Adipocyte (in vitro differentiated cells): ENCODE measurements at regions not wholly inside any gene's neighbourhood (a gene's known extent, or its start where the extent isn't known, plus 50 kb on each side); places are given as distances from the start of the nearest gene placed in this dataset.
"Not testable (repeated sequence)": the region's sequence is repeated elsewhere in the genome, so short reads cannot be mapped to it uniquely, and the experiment has no call there.

Source experiments
- DNase-seq: peaks from one replicate; pipeline ENCODE4 v3.0.0-alpha.2; 2015; ENCODE audit warnings: low read depth
- H3K27me3 ChIP-seq: replicated peaks from 2 replicates; pipeline ENCODE4 v1.7.0; 2013; ENCODE audit warnings: mild to moderate bottlenecking, low read length, moderate library complexity; ENCODE audit not compliant: control insufficient read depth, insufficient read depth
- H3K36me3 ChIP-seq: 2 replicates; pipeline ENCODE4 v1.7.0; 2013; ENCODE audit warnings: low read length, mild to moderate bottlenecking, moderate library complexity; ENCODE audit not compliant: control insufficient read depth, insufficient read depth, severe bottlenecking
- H3K4me1 ChIP-seq: 2 replicates; pipeline ENCODE4 v1.7.0; 2013; ENCODE audit warnings: mild to moderate bottlenecking, low read length, moderate library complexity; ENCODE audit not compliant: control insufficient read depth, insufficient read depth
- H3K4me3 ChIP-seq: 2 replicates; pipeline ENCODE4 v1.7.0; 2013; ENCODE audit warnings: mild to moderate bottlenecking, low read length, moderate library complexity
- H3K9ac ChIP-seq: 2 replicates; pipeline ENCODE4 v1.7.0; 2013; ENCODE audit warnings: mild to moderate bottlenecking, low read length, moderate library complexity
- H3K9me3 ChIP-seq: 2 replicates; pipeline ENCODE4 v1.7.0; 2013; ENCODE audit warnings: mild to moderate bottlenecking, low read length, moderate library complexity; ENCODE audit not compliant: control insufficient read depth

DNA sequence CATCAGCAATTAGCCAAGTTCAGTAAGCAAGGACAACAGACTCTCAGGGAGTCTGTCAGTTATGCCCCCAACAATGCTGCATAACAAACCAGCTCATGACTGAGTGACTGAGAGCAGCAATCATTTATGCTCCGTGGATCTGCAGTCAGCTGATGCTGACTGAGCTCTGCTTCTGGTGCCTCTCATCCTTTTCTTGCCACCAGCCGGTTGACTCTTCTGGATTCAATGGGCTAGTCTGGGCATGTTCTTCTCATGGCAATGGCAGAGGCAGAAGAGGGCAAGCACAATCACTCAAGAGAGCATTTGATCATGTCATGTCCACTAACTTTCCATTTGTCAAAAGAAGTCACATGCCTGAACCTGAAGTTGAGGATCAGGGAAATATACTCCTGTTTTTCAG is 157.0 kb upstream of the NTRK2 start:
- DNase-seq: no peak
- Histone ChIP-seq H3K4me1 (no peaks in the 10 kb centered on the region), H3K9ac (no peak overlapping the region), H3K36me3 (no peaks in the 10 kb centered on the region), H3K27me3 (no peaks in the 10 kb centered on the region), H3K4me3 (no peak overlapping the region), H3K9me3 (peaks cover 11% of the 10 kb centered on the region)

DNA sequence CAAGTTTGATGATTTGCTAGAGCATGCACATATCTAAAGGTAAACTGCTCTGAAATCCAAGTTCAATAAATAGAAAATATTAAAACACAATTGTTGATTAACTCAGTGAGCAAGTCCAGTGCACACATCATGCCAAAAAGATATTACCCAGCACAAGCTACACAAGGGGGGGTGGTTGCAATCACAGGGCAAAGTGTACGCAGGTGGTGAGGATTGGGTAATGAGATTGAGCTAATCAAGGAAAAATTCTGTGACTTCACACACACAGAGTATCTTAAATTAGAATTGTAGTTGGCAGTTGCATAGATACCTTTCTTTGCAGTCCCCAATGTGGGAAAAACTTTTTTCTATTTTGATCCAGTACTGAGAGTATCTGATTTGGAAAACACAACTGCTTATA is 156.1 kb upstream of the NTRK2 start:
- Histone ChIP-seq H3K27me3 (no peaks in the 10 kb centered on the region), H3K36me3 (no peaks in the 10 kb centered on the region), H3K4me1 (no peaks in the 10 kb centered on the region), H3K9ac (no peak overlapping the region), H3K9me3 (peaks cover 7% of the 10 kb centered on the region), H3K4me3 (no peak overlapping the region)
- DNase-seq: no peak

DNA sequence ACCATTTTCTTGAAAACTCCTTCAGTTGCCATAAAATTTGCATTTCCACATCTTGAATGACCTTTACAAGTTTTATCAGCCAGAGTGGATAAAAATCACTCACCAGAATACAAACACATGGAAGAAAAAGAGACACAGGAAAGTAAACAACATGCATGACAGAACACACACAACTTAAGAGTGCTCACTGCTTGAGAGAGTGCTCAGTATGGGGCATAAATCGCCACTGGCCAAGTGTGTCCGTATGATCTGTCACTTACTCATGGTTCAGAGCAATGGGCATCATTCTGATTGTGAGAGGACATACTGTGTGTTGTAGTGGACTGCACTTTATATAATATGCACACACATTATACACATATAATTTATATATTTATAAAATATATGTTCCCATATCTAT is 155.6 kb upstream of the NTRK2 start:
- Histone ChIP-seq H3K36me3 (no peaks in the 10 kb centered on the region), H3K27me3 (no peaks in the 10 kb centered on the region), H3K9ac (no peak overlapping the region), H3K9me3 (peaks cover 7% of the 10 kb centered on the region), H3K4me1 (no peaks in the 10 kb centered on the region), H3K4me3 (no peak overlapping the region)
- DNase-seq: no peak

DNA sequence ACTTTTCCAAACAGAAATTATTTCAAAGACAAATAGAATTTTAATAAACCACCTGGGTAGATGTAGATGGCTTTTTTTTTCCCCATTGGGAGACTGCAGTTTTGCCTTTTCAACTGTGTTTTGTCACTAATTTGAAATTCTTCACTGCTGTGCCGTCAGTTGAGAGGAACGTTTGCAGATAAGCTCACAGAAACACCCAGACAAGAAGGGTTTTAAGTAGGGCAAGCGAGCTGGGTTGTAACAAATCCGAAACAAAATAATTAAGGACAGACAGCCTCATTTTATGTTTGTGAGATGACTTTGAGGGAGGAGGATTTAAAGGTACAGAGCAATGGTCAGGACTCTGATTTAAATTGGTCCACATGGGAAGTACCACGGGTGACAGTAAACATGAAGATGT is 155.1 kb upstream of the NTRK2 start:
- Histone ChIP-seq H3K4me3 (no peak overlapping the region), H3K9ac (no peak overlapping the region), H3K4me1 (no peaks in the 10 kb centered on the region), H3K36me3 (no peaks in the 10 kb centered on the region), H3K9me3 (peaks cover 7% of the 10 kb centered on the region), H3K27me3 (no peaks in the 10 kb centered on the region)
- no peak for DNase-seq

DNA sequence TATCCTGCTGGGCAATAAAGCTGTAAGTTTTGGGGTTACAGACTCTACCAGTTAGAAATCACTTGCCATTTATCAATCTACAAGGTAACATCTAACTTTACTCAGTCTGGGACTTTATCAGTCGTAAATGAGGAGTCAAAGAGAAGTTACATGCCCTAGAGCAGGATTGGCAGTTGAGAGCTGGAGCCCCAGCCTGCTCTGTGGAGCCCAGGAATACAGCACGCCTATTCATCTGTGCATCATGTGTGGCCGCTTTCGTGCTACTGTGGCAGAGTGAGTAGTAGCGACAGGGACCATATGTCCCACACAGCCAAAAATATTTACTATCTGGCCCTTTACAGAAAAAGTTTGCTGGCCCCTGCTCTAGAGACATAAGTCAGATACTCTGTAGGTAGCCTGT is 152.5 kb upstream of the NTRK2 start:
- Histone ChIP-seq H3K4me3 (no peak overlapping the region), H3K36me3 (no peaks in the 10 kb centered on the region), H3K9me3 (peaks cover 6% of the 10 kb centered on the region), H3K4me1 (no peaks in the 10 kb centered on the region), H3K27me3 (no peaks in the 10 kb centered on the region), H3K9ac (no peak overlapping the region)
- no peak for DNase-seq

DNA sequence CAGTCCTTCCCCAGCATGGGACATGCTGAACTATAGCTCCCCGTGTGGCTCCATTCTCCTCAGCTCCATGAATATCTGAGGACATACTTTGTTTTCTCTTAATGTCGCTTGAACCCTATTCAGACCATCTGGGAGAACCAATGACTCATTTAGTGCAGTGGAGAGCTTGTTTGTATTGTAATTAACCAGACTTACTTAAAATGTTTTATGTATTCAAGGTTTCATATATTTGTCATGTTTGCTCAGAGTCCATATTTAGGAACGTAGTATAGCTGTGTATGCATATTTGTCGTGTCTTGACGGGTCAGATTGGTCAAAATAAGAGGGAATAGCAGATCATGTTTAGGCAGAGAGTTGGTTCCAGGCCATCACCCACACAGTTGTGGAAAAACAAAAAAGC is 150.1 kb upstream of the NTRK2 start:
- no peak for DNase-seq
- H3K9me3 ChIP-seq: peaks cover 4% of the 10 kb centered on the region
- no peak overlapping the region for H3K9ac ChIP-seq
- no peak overlapping the region for H3K4me3 ChIP-seq
- no peaks in the 10 kb centered on the region for H3K36me3 ChIP-seq
- H3K4me1 ChIP-seq: no peaks in the 10 kb centered on the region
- H3K27me3 ChIP-seq: no peaks in the 10 kb centered on the region

DNA sequence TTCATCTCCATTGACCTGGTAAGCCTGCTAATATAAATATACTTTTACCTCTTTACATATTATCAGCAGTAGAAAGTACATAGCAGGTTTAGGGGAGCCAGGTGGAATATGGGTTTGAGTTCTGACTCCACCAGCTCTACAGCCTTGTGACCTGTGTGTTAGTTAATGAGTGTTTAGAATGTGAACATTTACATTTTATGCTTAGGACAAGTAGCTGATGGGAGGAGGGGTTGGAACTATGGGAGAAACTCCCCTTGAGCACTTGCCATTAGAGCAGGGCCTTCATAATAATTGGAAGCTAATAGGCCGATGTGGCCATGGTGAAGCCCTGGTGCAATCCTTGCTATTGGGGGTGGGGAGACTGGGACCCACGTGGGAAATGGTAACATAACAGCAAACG is 148.3 kb upstream of the NTRK2 start:
- peaks cover 8% of the 10 kb centered on the region for H3K9me3 ChIP-seq
- no peak overlapping the region for H3K9ac ChIP-seq
- H3K4me3 ChIP-seq: no peak overlapping the region
- no peaks in the 10 kb centered on the region for H3K4me1 ChIP-seq
- H3K27me3 ChIP-seq: no peaks in the 10 kb centered on the region
- DNase-seq: no peak
- no peaks in the 10 kb centered on the region for H3K36me3 ChIP-seq

DNA sequence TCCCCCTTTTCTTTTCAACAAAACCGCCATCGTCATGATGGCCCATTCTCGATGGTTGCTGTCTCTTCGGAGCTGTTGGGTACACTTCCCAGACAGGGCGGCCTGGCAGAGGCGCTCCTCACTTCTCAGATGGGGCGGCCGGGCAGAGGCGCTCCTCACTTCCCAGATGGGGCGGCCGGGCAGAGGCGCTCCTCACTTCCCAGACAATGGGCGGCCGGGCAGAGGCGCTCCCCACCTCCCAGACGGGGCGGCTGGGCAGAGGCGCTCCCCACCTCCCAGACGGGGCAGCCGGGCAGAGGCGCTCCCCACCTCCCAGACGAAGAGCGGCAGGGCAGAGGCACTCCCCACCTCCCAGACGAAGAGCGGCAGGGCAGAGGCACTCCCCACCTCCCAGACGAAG is 143.3 kb upstream of the NTRK2 start:
- not testable (repeated sequence) for H3K9me3 ChIP-seq, DNase-seq, H3K9ac ChIP-seq, H3K27me3 ChIP-seq, H3K4me3 ChIP-seq, H3K36me3 ChIP-seq, H3K4me1 ChIP-seq

DNA sequence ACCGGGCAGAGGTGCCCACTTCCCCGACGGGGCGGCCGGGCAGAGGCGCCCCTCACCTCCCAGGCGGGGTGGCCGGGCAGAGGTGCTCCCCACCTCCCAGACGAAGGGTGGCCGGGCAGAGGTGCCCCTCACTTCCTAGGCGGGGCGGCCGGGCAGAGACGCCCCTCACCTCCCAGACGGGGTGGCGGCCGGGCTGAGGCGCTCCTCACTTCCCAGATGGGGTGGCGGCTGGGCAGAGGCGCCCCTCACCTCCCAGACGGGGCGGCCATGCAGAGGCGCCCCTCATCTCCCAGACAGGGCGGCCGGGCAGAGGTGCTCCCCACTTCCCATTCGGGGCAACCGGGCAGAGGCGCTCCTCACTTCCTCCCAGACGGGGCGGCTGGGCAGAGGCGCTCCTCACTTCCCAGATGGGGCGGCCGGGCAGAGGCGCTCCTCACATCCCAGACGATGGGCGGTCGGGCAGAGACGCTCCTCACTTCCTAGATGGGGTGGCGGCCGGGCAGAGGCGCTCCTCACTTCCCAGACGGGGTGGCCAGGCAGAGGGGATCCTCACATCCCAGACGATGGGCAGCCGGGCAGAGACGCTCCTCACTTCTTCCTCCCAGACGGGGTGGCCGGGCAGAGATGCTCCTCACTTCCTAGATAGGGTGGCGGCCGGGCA is 142.3 kb upstream of the NTRK2 start:
- not testable (repeated sequence) for H3K9ac ChIP-seq, H3K4me1 ChIP-seq, H3K27me3 ChIP-seq, H3K36me3 ChIP-seq, DNase-seq, H3K9me3 ChIP-seq, H3K4me3 ChIP-seq

DNA sequence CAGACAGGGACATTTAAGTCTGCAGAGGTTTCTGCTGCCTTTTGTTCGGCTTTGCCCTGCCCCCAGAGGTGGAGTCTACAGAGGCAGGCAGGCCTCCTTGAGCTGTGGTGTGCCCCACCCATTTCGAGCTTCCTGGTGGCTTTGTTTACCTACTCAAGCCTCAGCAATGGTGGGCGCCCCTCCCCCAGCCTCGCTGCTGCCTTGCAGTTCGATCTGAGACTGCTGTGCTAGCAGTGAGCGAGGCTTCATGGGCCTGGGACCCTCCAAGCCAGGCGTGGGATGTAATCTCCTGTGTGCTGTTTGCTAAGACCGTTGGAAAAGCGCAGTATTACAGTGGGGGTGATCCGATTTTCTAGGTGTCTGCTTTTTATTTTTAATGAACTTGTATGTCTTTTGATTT is 133.6 kb upstream of the NTRK2 start:
- H3K4me1 ChIP-seq, H3K4me3 ChIP-seq, H3K36me3 ChIP-seq, H3K27me3 ChIP-seq, H3K9ac ChIP-seq, H3K9me3 ChIP-seq, DNase-seq: not testable (repeated sequence)

DNA sequence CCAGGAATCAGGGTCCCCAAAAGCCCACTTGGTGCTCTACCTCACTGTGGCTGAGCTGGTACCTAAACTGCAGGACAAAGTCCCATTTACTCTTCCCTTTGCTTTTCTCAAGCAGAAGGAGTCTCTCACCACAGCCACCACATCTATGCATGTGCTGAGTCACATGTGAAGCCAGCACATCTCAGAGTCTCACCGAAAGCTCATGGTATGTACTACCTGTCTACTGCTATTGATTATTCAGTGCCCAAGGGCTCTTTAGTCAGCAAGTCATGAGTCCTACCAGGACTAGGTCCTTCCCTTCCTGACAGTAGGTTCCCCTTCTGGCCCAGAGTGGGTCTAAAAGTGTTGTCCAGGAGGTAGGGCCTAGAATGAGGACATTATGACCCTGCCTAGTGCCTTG is 130.7 kb upstream of the NTRK2 start:
- peaks cover 7% of the 10 kb centered on the region for H3K9me3 ChIP-seq
- no peak overlapping the region for H3K4me3 ChIP-seq
- H3K36me3 ChIP-seq: no peaks in the 10 kb centered on the region
- no peak overlapping the region for H3K9ac ChIP-seq
- H3K27me3 ChIP-seq: no peaks in the 10 kb centered on the region
- H3K4me1 ChIP-seq: no peaks in the 10 kb centered on the region
- no peak for DNase-seq

DNA sequence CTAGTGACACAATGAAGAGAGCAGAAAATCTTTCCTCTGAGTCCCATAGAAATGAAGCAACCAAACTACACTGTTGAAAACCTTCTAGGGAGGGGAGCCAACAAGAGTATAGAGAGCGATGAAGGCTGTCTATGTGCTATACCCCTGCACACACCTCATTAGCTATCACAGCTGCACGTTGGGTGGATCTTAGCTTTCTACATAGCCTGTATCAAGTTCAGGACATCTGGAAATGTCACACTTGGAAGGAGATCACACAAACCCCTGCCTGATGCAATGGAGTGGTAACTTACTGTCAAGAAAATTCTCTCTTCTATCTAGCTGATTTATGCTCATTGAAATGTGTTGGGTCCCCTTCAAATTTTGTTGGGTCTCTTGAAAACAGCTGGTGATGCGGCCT is 127.0 kb upstream of the NTRK2 start:
- Histone ChIP-seq H3K4me1 (no peaks in the 10 kb centered on the region), H3K27me3 (no peaks in the 10 kb centered on the region), H3K36me3 (no peaks in the 10 kb centered on the region), H3K4me3 (no peak overlapping the region), H3K9ac (no peak overlapping the region), H3K9me3 (peaks cover 7% of the 10 kb centered on the region)
- DNase-seq: peak; percentile 6
